NCI-H748 (cell line): ENCODE measurements at regions not wholly inside any gene's neighbourhood (a gene's known extent, or its start where the extent isn't known, plus 50 kb on each side); places are given as distances from the start of the nearest gene placed in this dataset.

Experiments
- DNase-seq: peaks from one replicate; lab custom pipeline; 2025; ENCODE audit not compliant: unreplicated experiment; lab: John Stamatoyannopoulos, UW

GRCh38 chr4:71270901-71271300 lies 67.9 kb upstream of the SLC4A4 start:
- DNase-seq, result peak; percentile 1

DNA sequence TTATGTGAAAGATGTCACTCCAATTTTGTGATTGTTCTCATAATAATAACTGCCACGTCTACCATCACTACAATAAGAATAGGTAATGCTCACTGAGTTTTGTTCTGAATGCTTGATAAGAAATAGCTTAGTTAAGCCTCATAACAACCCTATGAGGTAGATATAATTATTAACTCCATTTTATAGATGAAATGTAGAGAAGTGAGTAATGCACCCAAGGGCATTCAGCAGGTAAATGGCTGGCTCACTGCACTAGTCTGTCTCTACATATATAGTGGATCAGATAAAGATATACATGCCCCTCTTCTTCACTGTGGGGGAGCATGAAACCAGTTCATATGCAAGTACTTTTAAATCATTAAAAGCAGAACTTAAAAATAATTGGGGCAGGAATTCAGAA lies 65.8 kb upstream of the SLC4A4 start:
- DNase-seq, result no peak

DNA sequence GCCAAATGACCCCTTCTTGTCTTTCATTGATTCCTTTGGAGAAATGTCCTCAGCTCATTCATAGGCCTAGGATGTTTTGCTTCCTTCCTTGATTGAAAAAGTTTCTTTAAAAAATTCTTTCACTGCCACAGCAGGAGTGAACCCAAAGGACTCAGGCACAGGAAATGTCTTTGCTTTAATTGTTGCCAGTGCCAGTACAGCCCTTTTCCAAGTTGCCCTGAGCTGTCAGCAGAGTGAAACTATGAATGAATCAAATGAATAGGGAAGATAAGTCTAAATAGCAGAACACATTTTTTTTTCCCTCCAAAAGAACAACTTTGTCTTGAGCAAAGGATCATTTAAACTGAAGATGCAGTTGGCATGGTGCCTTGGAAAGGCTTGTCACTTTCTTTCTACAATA lies 63.8 kb upstream of the SLC4A4 start:
- no peak for DNase-seq

- DNase-seq, result no peak
These were observed 63.2 kb upstream of the SLC4A4 start for GRCh38 chr4:71275570-71275969.

GRCh38 chr4:71277353-71277752 lies 61.5 kb upstream of the SLC4A4 start:
- DNase-seq, result no peak

- DNase-seq, result no peak
These were observed 55.1 kb upstream of the SLC4A4 start for GRCh38 chr4:71283642-71284257.

GRCh38 chr4:71287305-71287704 lies 51.5 kb upstream of the SLC4A4 start:
- no peak for DNase-seq

DNA sequence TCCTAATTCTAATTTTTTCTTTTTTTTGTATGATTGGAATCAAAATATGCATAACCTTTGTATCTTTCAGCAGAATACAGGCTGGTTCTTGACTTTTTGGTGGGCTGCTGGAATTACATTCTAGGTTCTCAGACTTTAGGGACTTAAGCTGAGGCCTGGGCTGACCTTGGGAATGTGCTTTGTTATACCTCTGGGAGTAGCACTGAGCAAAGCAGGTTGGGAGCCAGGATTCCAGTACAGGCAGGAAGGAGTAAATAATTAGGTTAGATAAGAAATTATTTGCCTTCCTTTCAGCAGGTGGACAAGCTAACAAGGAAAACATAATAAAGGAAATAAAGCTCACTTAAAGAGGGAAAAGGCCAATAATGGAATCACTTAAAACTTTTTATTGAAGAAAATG lies 49.9 kb upstream of the SLC4A4 start:
- DNase-seq, result no peak
